Body of pancreas (tissue), 4 donors: ENCODE measurements at regions not wholly inside any gene's neighbourhood (a gene's known extent, or its start where the extent isn't known, plus 50 kb on each side); places are given as distances from the start of the nearest gene placed in this dataset.

Experiments used
- CTCF ChIP-seq, 7 experiments: fragments of 450-650 bp in 4 of 7; fragments of 200-600 bp in 3 of 7; sonication (generic) in 3 of 7; IDR thresholded peaks; one replicate each; pipeline ENCODE4 v1.5.1; 2016 to 2019; ENCODE audit warnings: antibody characterized with exemption in 7 of 7
- POLR2A ChIP-seq, 3 donors: fragments of 450-650 bp; IDR thresholded peaks; one replicate each; pipeline ENCODE4 v1.6.1; 2016; ENCODE audit warnings: antibody characterized with exemption in 3 of 3, mild to moderate bottlenecking in 2 of 3

GRCh38 chrX:124462931-124463330 lies 116.6 kb downstream of the SH2D1A start:
- TF ChIP-seq CTCF (IDR thresholded peaks at IDR 0.05) (no peak), POLR2A (IDR thresholded peaks at IDR 0.05) (no peak)
